Lower leg skin (tissue), 3 donors: ENCODE measurements at regions not wholly inside any gene's neighbourhood (a gene's known extent, or its start where the extent isn't known, plus 50 kb on each side); places are given as distances from the start of the nearest gene placed in this dataset.

Experiments used
- CTCF ChIP-seq, 3 donors: fragments of 450-650 bp; IDR thresholded peaks; one replicate each; pipeline ENCODE4 v1.5.1; 2016; ENCODE audit warnings: antibody characterized with exemption in 3 of 3, mild to moderate bottlenecking in 3 of 3, moderate library complexity in 2 of 3
- POLR2A ChIP-seq, 2 donors: fragments of 450-650 bp; IDR thresholded peaks; one replicate each; pipeline ENCODE4 v1.6.1; 2016 to 2017; ENCODE audit warnings: antibody characterized with exemption in 2 of 2, mild to moderate bottlenecking in 1 of 2, moderate library complexity in 1 of 2

GRCh38 chr10:88091490-88092061 lies 228.2 kb downstream of the PTEN start:
- TF ChIP-seq POLR2A (IDR thresholded peaks at IDR 0.05) = no peak
- TF ChIP-seq CTCF (IDR thresholded peaks at IDR 0.05) = no peak
